GM12892 (cell line): ENCODE measurements at regions not wholly inside any gene's neighbourhood (a gene's known extent, or its start where the extent isn't known, plus 50 kb on each side); places are given as distances from the start of the nearest gene placed in this dataset.
"Not testable (repeated sequence)": the region's sequence is repeated elsewhere in the genome, so short reads cannot be mapped to it uniquely, and the experiment has no call there.

Experiments used
- DNase-seq: peaks from one replicate; pipeline ENCODE4 v3.0.0; 2011; ENCODE audit not compliant: insufficient read length
- FAIRE-seq: peaks from 2 replicates; lab custom pipeline; 2011; peaks lifted over from hg19 to GRCh38; lab: Jason Lieb, UNC
- POLR2A ChIP-seq: IDR thresholded peaks from 2 replicates; pipeline ENCODE4 v1.6.1; 2011; ENCODE audit warnings: low read depth, low read length, control low read depth
- POLR2AphosphoS5 ChIP-seq: IDR thresholded peaks from 2 replicates; pipeline ENCODE4 v1.6.1; 2011; ENCODE audit warnings: low read depth, low read length, control low read depth
- TAF1 ChIP-seq: IDR thresholded peaks from 2 replicates; pipeline ENCODE4 v1.6.1; 2011; ENCODE audit warnings: low read depth, mild to moderate bottlenecking, control low read depth, low read length, borderline replicate concordance

GRCh38 chr4:1571165-1572009, 112.7 kb downstream of the FAM53A start:
- no peak for FAIRE-seq
- no peak for DNase-seq
- no peak for TF ChIP-seq TAF1
- no peak for TF ChIP-seq POLR2A
- TF ChIP-seq POLR2AphosphoS5 = no peak

- FAIRE-seq (no peak), DNase-seq (no peak)
- TF ChIP-seq POLR2AphosphoS5 (no peak), TAF1 (no peak), POLR2A (no peak)
Measured at GRCh38 chr4:1570291-1571164, 113.6 kb downstream of the FAM53A start.

DNA sequence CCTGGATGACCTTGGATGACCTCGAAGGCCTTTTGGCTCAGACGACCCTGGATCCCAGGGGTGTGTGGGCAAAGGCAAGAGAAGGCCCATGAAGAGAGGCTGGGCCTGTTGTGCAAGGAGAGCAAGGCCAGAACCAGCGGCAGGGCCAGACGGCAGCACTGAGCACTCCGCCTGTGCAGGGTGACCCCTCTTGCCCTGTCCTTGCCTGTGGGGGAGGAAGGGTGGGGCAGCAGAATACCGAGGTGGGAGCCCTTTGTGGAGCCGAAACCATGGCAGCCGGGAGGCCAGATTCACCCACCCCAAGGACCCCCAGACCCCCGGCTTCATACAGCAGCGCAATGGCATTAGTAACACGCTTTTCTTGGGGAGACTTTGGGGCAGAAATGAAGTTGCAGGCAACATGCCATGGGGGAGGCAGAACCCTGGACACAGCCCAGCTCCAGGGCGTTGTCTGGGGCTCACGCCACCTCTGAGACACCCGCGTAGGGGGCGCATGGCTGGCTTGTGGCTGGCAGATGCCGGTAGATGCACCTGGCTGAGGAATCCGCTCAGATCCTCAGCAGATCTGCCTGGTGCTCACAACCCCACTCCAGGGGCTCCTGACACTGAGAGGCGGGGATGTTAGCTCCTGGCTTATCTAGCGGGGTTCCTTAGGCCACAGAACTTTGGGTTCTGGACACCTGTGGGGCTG, 114.5 kb downstream of the FAM53A start:
- no peak for TF ChIP-seq POLR2A
- TF ChIP-seq TAF1 = no peak
- no peak for TF ChIP-seq POLR2AphosphoS5
- DNase-seq (no peak), FAIRE-seq (no peak)

GRCh38 chr4:1568855-1569460, 115.2 kb downstream of the FAM53A start:
- TF ChIP-seq POLR2A = no peak
- TF ChIP-seq POLR2AphosphoS5 = no peak
- no peak for TF ChIP-seq TAF1
- DNase-seq = no peak
- no peak for FAIRE-seq

DNA sequence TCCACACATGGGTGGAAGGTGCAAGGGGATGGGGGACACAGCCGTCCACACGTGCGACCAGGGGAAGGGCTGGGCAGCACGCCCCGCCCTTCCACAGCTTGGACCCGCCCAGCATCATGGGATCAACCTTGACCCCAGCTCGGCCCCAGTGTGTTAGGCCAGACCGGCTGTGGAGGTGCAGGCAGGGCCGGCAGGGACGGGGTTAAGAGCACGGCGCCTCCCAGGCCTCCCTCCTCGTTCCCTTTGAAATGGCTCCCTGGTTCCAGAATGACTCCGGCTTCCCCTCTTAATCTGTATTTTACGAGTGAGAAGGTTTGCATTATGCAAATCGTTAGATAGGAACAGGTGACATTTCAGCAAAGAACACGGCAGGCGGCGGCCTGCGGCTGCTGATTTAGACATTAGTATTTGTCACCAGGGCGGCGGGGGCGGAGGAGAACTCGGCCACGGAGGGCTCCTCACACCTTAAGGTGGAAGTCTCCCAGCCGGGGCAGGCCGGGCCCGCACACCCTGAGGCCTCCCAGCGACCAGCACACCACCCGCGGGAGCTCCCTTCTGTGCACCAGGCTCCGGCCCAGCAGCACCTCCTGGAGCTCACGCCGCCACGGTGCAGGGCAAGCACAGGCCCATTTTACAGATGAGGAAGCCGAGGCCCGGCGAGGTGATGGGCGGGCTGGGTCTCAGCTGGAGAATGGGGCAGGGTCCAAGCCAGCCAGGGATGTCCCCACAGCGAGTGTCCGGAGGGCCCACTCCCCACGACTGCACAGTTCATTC, 116.1 kb downstream of the FAM53A start:
- TF ChIP-seq POLR2A (no peak), TAF1 (no peak), POLR2AphosphoS5 (no peak)
- DNase-seq (no peak), FAIRE-seq (no peak)

DNA sequence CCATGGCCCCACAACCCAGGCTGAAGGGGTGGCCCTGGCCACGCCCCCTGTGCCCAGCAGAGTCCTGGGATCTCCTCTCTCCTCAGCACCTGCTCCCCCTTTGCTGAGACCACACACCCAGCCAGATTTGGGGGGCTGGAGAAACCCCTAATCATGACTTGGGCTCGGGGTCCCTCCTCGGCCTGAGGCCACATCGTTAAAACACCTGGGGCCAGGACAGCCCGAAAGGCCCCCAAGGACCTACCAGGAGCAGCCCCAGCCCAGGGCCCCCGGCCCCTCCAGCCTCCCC, 116.7 kb downstream of the FAM53A start:
- TF ChIP-seq POLR2A (no peak), TAF1 (no peak), POLR2AphosphoS5 (no peak)
- no peak for DNase-seq
- FAIRE-seq = no peak

DNA sequence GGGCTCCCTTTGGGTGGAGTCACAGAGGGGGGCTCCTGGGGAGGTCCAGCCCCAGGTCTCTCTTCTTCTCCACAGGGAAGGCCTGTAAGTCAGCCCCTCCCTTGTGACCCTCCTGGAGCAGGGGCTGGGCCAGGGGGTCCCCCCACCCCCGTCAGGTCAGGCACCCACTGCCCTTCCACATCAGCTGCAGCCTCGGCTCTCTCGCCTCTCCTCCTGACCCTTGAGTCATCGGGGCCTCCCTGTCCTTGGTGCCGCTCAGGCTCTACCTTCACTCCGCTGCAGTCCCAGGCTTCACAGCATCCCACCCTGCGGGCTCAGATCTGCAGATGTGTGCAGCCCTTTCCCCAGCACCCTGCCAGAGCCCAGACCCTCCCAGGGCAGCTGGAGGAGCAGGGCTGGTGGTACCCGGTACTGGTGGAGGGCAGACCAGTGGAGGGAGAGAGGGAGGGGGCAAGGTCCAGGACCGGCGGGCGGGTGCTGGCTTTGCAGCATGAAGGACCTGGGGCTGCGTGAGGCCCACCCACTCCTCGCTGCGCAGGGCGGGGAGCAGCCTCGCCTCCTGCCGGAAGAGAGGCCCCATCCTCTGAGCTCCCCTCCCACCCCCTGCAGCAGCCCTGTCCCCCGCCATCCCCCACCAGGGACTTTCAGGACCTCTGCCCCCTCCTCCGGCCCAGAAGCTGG, 117.1 kb downstream of the FAM53A start:
- TF ChIP-seq POLR2A (no peak), TAF1 (no peak), POLR2AphosphoS5 (no peak)
- DNase-seq = no peak
- FAIRE-seq = no peak

GRCh38 chr4:1566301-1566837, 117.7 kb downstream of the FAM53A start:
- not testable (repeated sequence) for DNase-seq, FAIRE-seq

GRCh38 chr4:1565598-1566295, 118.4 kb downstream of the FAM53A start:
- no peak for DNase-seq
- TF ChIP-seq TAF1 (no peak), POLR2AphosphoS5 (no peak), POLR2A (no peak)
- no peak for FAIRE-seq
